Fibroblast of lung (primary cell): ENCODE measurements at regions not wholly inside any gene's neighbourhood (a gene's known extent, or its start where the extent isn't known, plus 50 kb on each side); places are given as distances from the start of the nearest gene placed in this dataset.

Experiments
- DNase-seq, 2 donors: peaks; one replicate each; pipeline versions ENCODE4 v3.0.0 to v3.0.0-alpha.2; 2010; ENCODE audit warnings: low read depth in 2 of 2
- H2AFZ ChIP-seq: 2 replicates; pipeline ENCODE4 v1.5.1; 2012; ENCODE audit warnings: low read length, control low read depth, inconsistent platforms
- H3K27ac ChIP-seq: 2 replicates; pipeline ENCODE4 v1.5.1; 2011; ENCODE audit warnings: low read length, control low read depth; ENCODE audit not compliant: insufficient read depth
- H3K27me3 ChIP-seq: 2 replicates; pipeline ENCODE4 v1.5.1; 2011; ENCODE audit warnings: mild to moderate bottlenecking, low read length; ENCODE audit not compliant: control insufficient read depth, insufficient read depth
- H3K36me3 ChIP-seq: 2 replicates; pipeline ENCODE4 v1.5.1; 2011; ENCODE audit warnings: low read length; ENCODE audit not compliant: control insufficient read depth, insufficient read depth
- H3K4me1 ChIP-seq: 2 replicates; pipeline ENCODE4 v1.5.1; 2011; ENCODE audit warnings: low read length; ENCODE audit not compliant: control insufficient read depth, insufficient read depth; ENCODE audit errors: extremely low read depth
- H3K4me2 ChIP-seq: 2 replicates; pipeline ENCODE4 v1.5.1; 2011; ENCODE audit warnings: low read length, control low read depth; ENCODE audit not compliant: insufficient read depth; ENCODE audit errors: extremely low read depth
- H3K4me3 ChIP-seq, 4 experiments: fragments of 200-600 bp in 1 of 4; sonication (generic) in 1 of 4; replicated peaks in 1 of 4; 2 replicates each; pipeline ENCODE4 v1.5.1; 2011 to 2016; ENCODE audit warnings: low read length in 4 of 4, low read depth in 3 of 4, mild to moderate bottlenecking in 3 of 4, control low read depth in 2 of 4, inconsistent platforms in 1 of 4, mixed read lengths in 1 of 4; ENCODE audit not compliant: insufficient read depth in 1 of 4; ENCODE audit errors: control extremely low read depth in 1 of 4
- H3K79me2 ChIP-seq: 2 replicates; pipeline ENCODE4 v1.5.1; 2012; ENCODE audit warnings: mild to moderate bottlenecking, low read length, inconsistent platforms; ENCODE audit not compliant: control insufficient read depth, insufficient read depth
- H3K9ac ChIP-seq: 2 replicates; pipeline ENCODE4 v1.5.1; 2011; ENCODE audit warnings: mild to moderate bottlenecking, low read length, control low read depth; ENCODE audit not compliant: insufficient read depth
- H3K9me3 ChIP-seq: 2 replicates; pipeline ENCODE4 v1.5.1; 2012; ENCODE audit warnings: low read depth, low read length; ENCODE audit not compliant: control insufficient read depth, insufficient read depth
- H4K20me1 ChIP-seq: 2 replicates; pipeline ENCODE4 v1.5.1; 2011; ENCODE audit warnings: low read length; ENCODE audit not compliant: control insufficient read depth, insufficient read depth; ENCODE audit errors: extremely low read depth
- CTCF ChIP-seq, 2 donors: IDR thresholded peaks in 1 of 2; conservative IDR thresholded peaks in 1 of 2; 1 replicate in 1 of 2; 2 replicates in 1 of 2; pipeline ENCODE4 v1.5.1; 2011 to 2012; ENCODE audit warnings: low read length in 2 of 2, control low read depth in 1 of 2, inconsistent platforms in 1 of 2, low read depth in 1 of 2, mild to moderate bottlenecking in 1 of 2
- EZH2 ChIP-seq: IDR thresholded peaks from 2 replicates; pipeline ENCODE4 v1.5.1; 2012; ENCODE audit warnings: low read length, control low read depth, mild to moderate bottlenecking; ENCODE audit errors: missing control alignments

DNA sequence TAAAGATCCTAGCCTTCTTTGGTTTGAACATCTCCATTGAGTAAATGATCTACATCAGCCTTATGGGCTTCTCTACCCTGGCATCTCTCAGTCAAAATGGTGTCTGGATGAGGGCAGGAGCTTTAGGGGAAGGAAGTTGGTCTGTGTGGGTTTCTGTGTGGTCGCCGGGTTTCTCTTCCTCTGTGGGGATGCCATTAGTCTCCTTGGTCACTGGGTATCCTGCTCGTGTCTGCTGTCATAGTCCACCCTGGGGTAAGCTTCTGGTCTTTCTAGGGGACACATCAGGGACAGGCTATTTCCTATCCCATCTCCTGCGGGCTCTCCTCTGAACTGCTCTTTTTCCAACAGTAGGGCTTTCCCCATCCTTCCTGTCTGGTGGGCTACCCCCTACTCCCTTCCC lies 150.3 kb upstream of the NPY start:
- Histone ChIP-seq H3K79me2 (no peaks in the 10 kb centered on the region), H3K27me3 (no peaks in the 10 kb centered on the region), H3K4me3 (no peak overlapping the region), H3K4me1 (no peaks in the 10 kb centered on the region), H3K9ac (no peak overlapping the region), H2AFZ (no peak overlapping the region), H4K20me1 (no peaks in the 10 kb centered on the region), H3K4me2 (no peak overlapping the region), H3K9me3 (no peaks in the 10 kb centered on the region), H3K27ac (no peak overlapping the region), H3K36me3 (no peaks in the 10 kb centered on the region)
- TF ChIP-seq EZH2 (no peak), CTCF (conservative IDR thresholded peaks at IDR 0.05 in 1 of 2, IDR thresholded peaks at IDR 0.05 in 1 of 2; ENCODE audit: low read depth in 1 of 2, low read length in 2 of 2) (no peak)
- no peak for DNase-seq

- Histone ChIP-seq H3K79me2 (no peaks in the 10 kb centered on the region), H3K4me2 (no peak overlapping the region), H4K20me1 (no peaks in the 10 kb centered on the region), H3K9ac (no peak overlapping the region), H3K4me1 (no peaks in the 10 kb centered on the region), H3K4me3 (no peak overlapping the region), H3K9me3 (no peaks in the 10 kb centered on the region), H3K36me3 (no peaks in the 10 kb centered on the region), H3K27ac (no peak overlapping the region), H2AFZ (no peak overlapping the region), H3K27me3 (no peaks in the 10 kb centered on the region)
- no peak for TF ChIP-seq EZH2
- TF ChIP-seq CTCF (conservative IDR thresholded peaks at IDR 0.05 in 1 of 2, IDR thresholded peaks at IDR 0.05 in 1 of 2; ENCODE audit: low read depth in 1 of 2, low read length in 2 of 2), result no peak
- no peak for DNase-seq
Measured at GRCh38 chr7:24134535-24134934, 149.5 kb upstream of the NPY start.

DNA sequence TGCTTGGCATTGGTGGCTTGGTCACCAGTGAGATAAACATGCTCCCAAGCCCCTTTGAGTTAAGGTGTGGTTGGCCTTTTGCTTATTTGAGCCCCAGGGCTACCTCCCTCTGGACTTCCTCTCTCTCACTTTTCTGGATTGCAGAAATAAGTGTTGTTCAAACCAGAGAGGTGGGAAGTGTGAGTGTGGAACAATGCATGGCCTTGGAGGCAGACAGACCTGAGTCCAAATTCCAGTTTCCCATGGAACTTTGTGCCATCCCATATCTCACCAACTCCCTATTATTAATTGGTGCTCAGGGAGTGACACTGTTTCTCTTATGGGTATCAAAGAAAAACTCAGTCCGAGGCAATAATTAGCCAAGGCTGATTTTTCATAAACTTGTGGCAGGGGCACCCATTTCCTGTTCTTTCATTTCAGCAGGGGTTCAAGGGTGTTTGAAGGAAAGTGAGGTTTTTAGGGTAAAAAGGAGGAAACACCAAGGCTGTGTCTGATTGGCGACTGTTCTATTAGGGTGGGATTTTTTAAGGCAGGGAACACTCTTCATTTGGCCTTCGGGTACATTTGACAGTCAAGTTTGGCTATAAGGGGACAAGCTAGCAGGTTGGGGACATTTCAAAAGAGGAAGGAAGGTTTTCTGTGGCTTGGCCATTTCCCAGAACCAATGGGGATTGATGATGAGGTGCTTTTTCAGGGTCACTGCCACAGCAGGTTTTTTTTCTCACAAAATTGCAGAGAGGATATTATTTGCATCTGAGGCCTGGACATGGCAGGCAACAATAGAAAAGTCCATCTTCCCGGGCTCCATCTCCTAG lies 148.8 kb upstream of the NPY start:
- TF ChIP-seq EZH2 (no peak), CTCF (conservative IDR thresholded peaks at IDR 0.05 in 1 of 2, IDR thresholded peaks at IDR 0.05 in 1 of 2; ENCODE audit: low read depth in 1 of 2, low read length in 2 of 2) (no peak)
- Histone ChIP-seq H3K27ac (no peak overlapping the region), H3K4me1 (no peaks in the 10 kb centered on the region), H3K4me2 (no peak overlapping the region), H3K4me3 (no peak overlapping the region), H3K36me3 (no peaks in the 10 kb centered on the region), H3K9ac (no peak overlapping the region), H2AFZ (no peak overlapping the region), H4K20me1 (no peaks in the 10 kb centered on the region), H3K79me2 (no peaks in the 10 kb centered on the region), H3K9me3 (no peaks in the 10 kb centered on the region), H3K27me3 (no peaks in the 10 kb centered on the region)
- DNase-seq, result no peak
